ENCODE measurements at regions not wholly inside any gene's neighbourhood (a gene's known extent, or its start where the extent isn't known, plus 50 kb on each side); places are given as distances from the start of the nearest gene placed in this dataset.

DNA sequence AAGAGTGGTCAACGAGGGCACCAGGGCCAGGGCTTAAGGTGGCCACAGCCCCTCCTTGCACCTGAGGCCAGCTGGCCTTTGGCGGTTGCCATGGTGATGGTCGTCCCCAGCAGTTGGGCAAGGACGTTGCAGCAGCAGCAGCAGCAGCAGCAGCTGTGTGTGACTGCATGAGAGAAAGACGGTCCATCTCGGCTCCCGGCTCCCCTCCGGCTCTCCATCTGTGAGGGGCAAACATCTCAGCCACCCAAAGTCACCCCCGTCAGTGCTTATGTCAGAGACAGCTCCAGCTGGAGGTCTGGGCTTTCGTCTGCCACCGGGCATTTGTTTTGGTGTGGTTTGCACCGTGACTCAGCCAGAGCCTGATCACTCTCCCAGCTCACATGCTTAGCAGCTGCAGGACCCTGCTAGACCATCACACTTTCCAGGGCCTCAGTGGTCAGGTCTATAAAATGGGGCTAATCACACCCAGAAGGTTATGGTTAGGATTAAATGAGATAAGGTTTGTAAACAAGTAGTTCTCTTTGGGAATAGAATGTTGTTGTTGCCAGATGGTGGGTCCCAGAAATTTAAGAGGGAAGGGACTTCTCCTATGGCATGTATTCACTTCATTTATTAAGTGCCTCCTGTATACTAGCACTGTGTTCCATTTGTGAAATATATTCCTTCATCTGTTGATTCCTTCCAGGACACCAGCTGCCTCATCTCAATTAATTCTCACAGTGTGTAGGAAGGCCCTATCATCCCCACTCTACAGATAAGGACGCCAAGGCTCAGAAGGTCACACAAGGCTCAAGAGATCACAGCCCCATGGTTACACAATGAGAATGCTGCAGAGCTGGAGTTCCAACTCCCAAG lies 212.6 kb upstream of the LHX5 start:
- H3K4me1 ChIP-seq (ENCODE audit: control insufficient read depth, insufficient read depth, low read length): no peaks in the 10 kb centered on the region
- H3K27ac ChIP-seq (ENCODE audit: low read depth, low read length): peak overlapping the region; percentile 68
- Mint-ChIP-seq H3K4me1 (peaks cover 8% of the 10 kb centered on the region), H3K4me3 (no peak overlapping the region), H3K27me3 (ENCODE audit: insufficient read depth) (peaks cover 17% of the 10 kb centered on the region), H3K27ac (no peak overlapping the region), H3K9me3 (no peaks in the 10 kb centered on the region), H3K36me3 (ENCODE audit: low read depth) (no peaks in the 10 kb centered on the region)
- TF ChIP-seq, protein P1, sequence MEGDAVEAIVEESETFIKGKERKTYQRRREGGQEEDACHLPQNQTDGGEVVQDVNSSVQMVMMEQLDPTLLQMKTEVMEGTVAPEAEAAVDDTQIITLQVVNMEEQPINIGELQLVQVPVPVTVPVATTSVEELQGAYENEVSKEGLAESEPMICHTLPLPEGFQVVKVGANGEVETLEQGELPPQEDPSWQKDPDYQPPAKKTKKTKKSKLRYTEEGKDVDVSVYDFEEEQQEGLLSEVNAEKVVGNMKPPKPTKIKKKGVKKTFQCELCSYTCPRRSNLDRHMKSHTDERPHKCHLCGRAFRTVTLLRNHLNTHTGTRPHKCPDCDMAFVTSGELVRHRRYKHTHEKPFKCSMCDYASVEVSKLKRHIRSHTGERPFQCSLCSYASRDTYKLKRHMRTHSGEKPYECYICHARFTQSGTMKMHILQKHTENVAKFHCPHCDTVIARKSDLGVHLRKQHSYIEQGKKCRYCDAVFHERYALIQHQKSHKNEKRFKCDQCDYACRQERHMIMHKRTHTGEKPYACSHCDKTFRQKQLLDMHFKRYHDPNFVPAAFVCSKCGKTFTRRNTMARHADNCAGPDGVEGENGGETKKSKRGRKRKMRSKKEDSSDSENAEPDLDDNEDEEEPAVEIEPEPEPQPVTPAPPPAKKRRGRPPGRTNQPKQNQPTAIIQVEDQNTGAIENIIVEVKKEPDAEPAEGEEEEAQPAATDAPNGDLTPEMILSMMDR (conservative IDR thresholded peaks at IDR 0.05): no peak
- no peaks in the 10 kb centered on the region for H3K27me3 ChIP-seq (ENCODE audit: control insufficient read depth, insufficient read depth, low read length, poor library complexity, severe bottlenecking)
- H3K36me3 ChIP-seq (ENCODE audit: control insufficient read depth, insufficient read depth, low read length): no peaks in the 10 kb centered on the region
- no peak overlapping the region for H3K9ac ChIP-seq (ENCODE audit: extremely low read depth, low read length, poor library complexity, severe bottlenecking)
- WGBS, 2 experiments (ENCODE audit: insufficient coverage in 1 of 2, insufficient read length in 1 of 2): 59 to 83% methylated on average over 8 to 13 of the region's 13 CpGs
- no peak overlapping the region for H3K4me3 ChIP-seq (ENCODE audit: low read length)
- H3K9me3 ChIP-seq (ENCODE audit: control insufficient read depth, low read length): no peaks in the 10 kb centered on the region
- DNase-seq: peak; percentile 72

DNA sequence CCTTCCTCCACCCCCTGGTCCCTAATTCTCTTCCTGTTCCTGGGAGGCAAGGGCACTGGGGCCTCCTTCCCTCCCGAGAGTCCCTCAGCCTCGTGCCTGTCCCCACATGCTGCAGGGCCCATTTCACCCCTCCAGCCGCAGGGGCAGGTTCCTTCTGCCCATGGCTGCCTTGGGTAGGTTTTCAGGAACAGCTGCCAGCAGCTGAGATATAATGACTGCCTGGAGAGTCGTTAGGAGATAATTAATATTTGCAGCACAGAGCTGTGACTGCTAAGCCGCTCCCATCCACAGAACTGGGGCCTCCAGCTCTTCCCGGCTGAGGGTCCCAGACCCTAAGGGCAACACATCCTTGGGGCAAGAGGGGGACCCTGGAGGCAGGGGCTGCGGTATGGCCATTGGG lies 211.9 kb upstream of the LHX5 start:
- TF ChIP-seq, protein P1 (conservative IDR thresholded peaks at IDR 0.05): no peak
- H3K4me3 ChIP-seq (ENCODE audit: low read length): no peak overlapping the region
- Mint-ChIP-seq H3K9me3 (no peaks in the 10 kb centered on the region), H3K27ac (no peak overlapping the region), H3K4me1 (peaks cover 8% of the 10 kb centered on the region), H3K36me3 (ENCODE audit: low read depth) (no peaks in the 10 kb centered on the region), H3K27me3 (ENCODE audit: insufficient read depth) (peaks cover 12% of the 10 kb centered on the region), H3K4me3 (no peak overlapping the region)
- no peaks in the 10 kb centered on the region for H3K9me3 ChIP-seq (ENCODE audit: control insufficient read depth, low read length)
- DNase-seq: peak; percentile 44
- no peaks in the 10 kb centered on the region for H3K27me3 ChIP-seq (ENCODE audit: control insufficient read depth, insufficient read depth, low read length, poor library complexity, severe bottlenecking)
- H3K36me3 ChIP-seq (ENCODE audit: control insufficient read depth, insufficient read depth, low read length): no peaks in the 10 kb centered on the region
- peak overlapping the region; percentile 68 for H3K27ac ChIP-seq (ENCODE audit: low read depth, low read length)
- 85% methylated on average over 2 to 7 of the region's 7 CpGs for WGBS, 2 experiments (ENCODE audit: insufficient coverage in 1 of 2, insufficient read length in 1 of 2)
- H3K9ac ChIP-seq (ENCODE audit: extremely low read depth, low read length, poor library complexity, severe bottlenecking): no peak overlapping the region
- no peaks in the 10 kb centered on the region for H3K4me1 ChIP-seq (ENCODE audit: control insufficient read depth, insufficient read depth, low read length)

DNA sequence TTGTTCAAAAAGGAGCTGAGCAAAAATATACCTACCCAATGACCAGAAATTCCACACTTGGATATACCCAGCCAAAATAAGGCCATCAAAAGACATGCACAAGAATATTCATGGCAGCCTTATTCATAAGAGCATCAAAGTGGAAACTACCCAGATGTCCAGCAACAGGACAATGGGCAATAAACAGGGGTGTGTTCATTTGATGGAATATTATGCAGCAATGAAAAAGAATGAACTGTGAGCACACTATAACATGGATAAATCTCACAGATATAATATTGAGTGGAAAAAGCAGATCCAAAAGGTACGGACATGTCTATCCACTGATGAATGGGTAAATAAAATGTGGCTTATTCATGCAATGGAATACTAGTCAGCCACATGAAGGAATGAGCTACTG lies 209.2 kb upstream of the LHX5 start:
- Mint-ChIP-seq H3K4me3 (no peak overlapping the region), H3K27ac (no peak overlapping the region), H3K27me3 (ENCODE audit: insufficient read depth) (peaks cover 9% of the 10 kb centered on the region), H3K9me3 (peaks cover 3% of the 10 kb centered on the region), H3K4me1 (peaks cover 8% of the 10 kb centered on the region), H3K36me3 (ENCODE audit: low read depth) (no peaks in the 10 kb centered on the region)
- H3K4me1 ChIP-seq (ENCODE audit: control insufficient read depth, insufficient read depth, low read length): no peaks in the 10 kb centered on the region
- H3K27ac ChIP-seq (ENCODE audit: low read depth, low read length): no peak overlapping the region
- peaks cover 9% of the 10 kb centered on the region for H3K9me3 ChIP-seq (ENCODE audit: control insufficient read depth, low read length)
- 91 to 93% methylated on average over 1 of the region's 1 CpG for WGBS, 2 experiments (ENCODE audit: insufficient coverage in 1 of 2, insufficient read length in 1 of 2)
- no peaks in the 10 kb centered on the region for H3K27me3 ChIP-seq (ENCODE audit: control insufficient read depth, insufficient read depth, low read length, poor library complexity, severe bottlenecking)
- no peak overlapping the region for H3K4me3 ChIP-seq (ENCODE audit: low read length)
- no peak overlapping the region for H3K9ac ChIP-seq (ENCODE audit: extremely low read depth, low read length, poor library complexity, severe bottlenecking)
- TF ChIP-seq, protein P1 (conservative IDR thresholded peaks at IDR 0.05): no peak
- DNase-seq: no peak
- H3K36me3 ChIP-seq (ENCODE audit: control insufficient read depth, insufficient read depth, low read length): no peaks in the 10 kb centered on the region
